Prostate gland (tissue), 2 donors: ENCODE measurements at regions not wholly inside any gene's neighbourhood (a gene's known extent, or its start where the extent isn't known, plus 50 kb on each side); places are given as distances from the start of the nearest gene placed in this dataset.

Source experiments
- DNase-seq: peaks from one replicate; pipeline ENCODE4 v3.0.0-alpha.2; 2019; ENCODE audit warnings: low spot score
- H3K27ac ChIP-seq, 2 donors: fragments of 200-600 bp; sonication (generic); 2 replicates each; pipeline ENCODE4 v1.5.1; 2017 to 2019
- H3K27me3 ChIP-seq: fragments of 200-600 bp; sonication (generic); replicated peaks from 2 replicates; pipeline ENCODE4 v1.5.1; 2019; ENCODE audit not compliant: insufficient read depth
- H3K36me3 ChIP-seq, 2 donors: fragments of 200-600 bp; sonication (generic); 1 replicate in 1 of 2; 2 replicates in 1 of 2; pipeline versions ENCODE4 v1.5.1 to v1.8.1; 2017 to 2019
- H3K4me1 ChIP-seq: fragments of 200-600 bp; sonication (generic); replicated peaks from 2 replicates; pipeline ENCODE4 v1.5.1; 2019
- H3K4me3 ChIP-seq, 2 donors: fragments of 200-600 bp; sonication (generic); 2 replicates each; pipeline ENCODE4 v1.5.1; 2017 to 2019
- H3K9me3 ChIP-seq: fragments of 200-600 bp; sonication (generic); 2 replicates; pipeline ENCODE4 v1.5.1; 2017
- POLR2A ChIP-seq: fragments of 450-650 bp; IDR thresholded peaks from one replicate; pipeline ENCODE4 v1.6.1; 2016; ENCODE audit warnings: antibody characterized with exemption, mild to moderate bottlenecking
- POLR2AphosphoS5 ChIP-seq: sonication (generic); formaldehyde crosslinking; IDR thresholded peaks from one replicate; pipeline ENCODE4 v1.6.1; 2017; ENCODE audit warnings: antibody characterized with exemption
- WGBS: methylation state at CpG from one replicate; pipeline ENCODE4 v1.1.5; 2018; 5-methylcytosine and 5-hydroxymethylcytosine counted together
- intact Hi-C: fragments of 100-400 bp; cut with DNase I; formaldehyde crosslinking; loops from one replicate; pipeline ENCODE4 v1.14.2; 2022
- TF ChIP-seq, protein P1 (sequence below), 4 experiments: fragments of 200-600 bp in 2 of 4; fragments of 450-650 bp in 2 of 4; sonication (generic) in 2 of 4; IDR thresholded peaks; 1 replicate in 3 of 4; 2 replicates in 1 of 4; pipeline ENCODE4 v1.5.1; 2016 to 2019; ENCODE audit warnings: antibody characterized with exemption in 4 of 4, mild to moderate bottlenecking in 2 of 4, moderate library complexity in 2 of 4

DNA sequence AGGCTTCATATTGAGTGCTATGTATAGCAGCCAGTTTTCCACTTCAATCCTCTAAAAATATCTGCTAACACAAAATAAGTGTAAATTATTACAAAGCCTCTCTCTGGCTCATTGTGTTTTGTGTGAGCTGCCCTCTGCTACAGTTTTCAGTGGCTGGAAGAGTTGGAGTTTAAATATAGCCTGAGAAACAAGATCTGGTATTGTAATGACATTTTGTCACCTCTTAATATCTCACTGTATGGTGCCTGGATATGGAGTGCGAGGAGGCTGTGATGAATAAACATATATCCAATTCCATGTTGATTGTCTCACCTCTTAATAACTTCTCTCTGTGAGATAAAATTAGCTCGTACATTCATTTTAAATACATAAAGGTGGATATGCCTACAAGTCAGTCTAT, 269.7 kb downstream of the FLRT2 start:
- WGBS: 92% methylated on average over 2 of the region's 2 CpGs

DNA sequence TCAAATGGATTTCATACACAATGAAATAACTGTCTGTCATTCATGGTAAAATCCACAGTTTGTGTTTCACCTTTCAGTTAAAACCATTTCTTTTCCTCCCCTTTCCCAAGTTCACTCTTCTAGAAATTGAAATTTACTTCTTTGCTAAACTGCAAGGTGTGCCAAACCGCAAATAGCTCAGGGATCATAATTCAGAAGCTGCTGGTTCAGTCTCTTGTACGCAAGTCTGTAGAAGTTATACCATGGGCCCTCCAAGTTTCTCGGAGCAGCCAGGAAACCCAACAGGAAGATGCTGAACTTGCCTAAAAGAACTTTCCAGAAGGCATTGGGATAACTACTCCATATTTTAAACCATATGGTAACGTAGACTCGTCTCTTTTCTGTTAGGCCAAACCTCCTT, 268.9 kb downstream of the FLRT2 start:
- TF ChIP-seq POLR2A: no peak
- TF ChIP-seq POLR2AphosphoS5: no peak
- TF ChIP-seq, protein P1, sequence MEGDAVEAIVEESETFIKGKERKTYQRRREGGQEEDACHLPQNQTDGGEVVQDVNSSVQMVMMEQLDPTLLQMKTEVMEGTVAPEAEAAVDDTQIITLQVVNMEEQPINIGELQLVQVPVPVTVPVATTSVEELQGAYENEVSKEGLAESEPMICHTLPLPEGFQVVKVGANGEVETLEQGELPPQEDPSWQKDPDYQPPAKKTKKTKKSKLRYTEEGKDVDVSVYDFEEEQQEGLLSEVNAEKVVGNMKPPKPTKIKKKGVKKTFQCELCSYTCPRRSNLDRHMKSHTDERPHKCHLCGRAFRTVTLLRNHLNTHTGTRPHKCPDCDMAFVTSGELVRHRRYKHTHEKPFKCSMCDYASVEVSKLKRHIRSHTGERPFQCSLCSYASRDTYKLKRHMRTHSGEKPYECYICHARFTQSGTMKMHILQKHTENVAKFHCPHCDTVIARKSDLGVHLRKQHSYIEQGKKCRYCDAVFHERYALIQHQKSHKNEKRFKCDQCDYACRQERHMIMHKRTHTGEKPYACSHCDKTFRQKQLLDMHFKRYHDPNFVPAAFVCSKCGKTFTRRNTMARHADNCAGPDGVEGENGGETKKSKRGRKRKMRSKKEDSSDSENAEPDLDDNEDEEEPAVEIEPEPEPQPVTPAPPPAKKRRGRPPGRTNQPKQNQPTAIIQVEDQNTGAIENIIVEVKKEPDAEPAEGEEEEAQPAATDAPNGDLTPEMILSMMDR (IDR thresholded peaks at IDR 0.05): no peak
- WGBS: 76% methylated on average over 5 of the region's 5 CpGs
- H3K27me3 ChIP-seq: no peaks in the 10 kb centered on the region
- H3K4me3 ChIP-seq: no peak overlapping the region
- intact Hi-C loops: no loop called here
- H3K27ac ChIP-seq: no peak overlapping the region
- no peak for DNase-seq
- no peaks in the 10 kb centered on the region for H3K9me3 ChIP-seq
- H3K4me1 ChIP-seq: no peaks in the 10 kb centered on the region
- H3K36me3 ChIP-seq: no peaks in the 10 kb centered on the region

More for the DNA sequence above, 269.7 kb downstream of the FLRT2 start:
- DNase-seq: no peak
- TF ChIP-seq POLR2AphosphoS5 (no peak), POLR2A (no peak)
- TF ChIP-seq, protein P1 (IDR thresholded peaks at IDR 0.05): no peak
- Histone ChIP-seq H3K36me3 (no peaks in the 10 kb centered on the region), H3K27ac (no peak overlapping the region), H3K9me3 (no peaks in the 10 kb centered on the region), H3K4me3 (no peak overlapping the region), H3K27me3 (no peaks in the 10 kb centered on the region), H3K4me1 (no peaks in the 10 kb centered on the region)
- intact Hi-C loops: no loop called here

DNA sequence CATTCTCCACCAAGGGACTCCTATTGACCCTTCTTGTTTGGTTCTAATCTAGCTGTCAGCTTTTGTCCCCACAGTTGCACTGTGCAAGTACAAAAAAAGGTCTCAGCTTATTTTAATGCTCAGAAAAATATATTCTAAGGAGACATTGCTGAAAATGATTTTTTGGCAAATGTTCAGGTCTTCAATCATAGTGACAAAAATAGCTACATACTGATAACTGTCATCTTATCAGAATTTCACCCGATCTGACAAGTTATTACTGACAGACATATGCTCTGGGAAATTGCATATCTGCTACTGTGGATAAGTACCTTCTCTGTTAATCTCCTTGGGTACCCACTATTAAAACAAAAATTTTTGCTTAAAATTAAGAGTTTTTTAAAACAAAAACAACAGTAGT, 263.6 kb downstream of the FLRT2 start:
- Histone ChIP-seq H3K27me3 (no peaks in the 10 kb centered on the region), H3K9me3 (no peaks in the 10 kb centered on the region), H3K36me3 (no peaks in the 10 kb centered on the region), H3K4me1 (no peaks in the 10 kb centered on the region), H3K4me3 (no peak overlapping the region), H3K27ac (no peak overlapping the region)
- no peak for DNase-seq
- intact Hi-C loops: no loop called here
- no peak for TF ChIP-seq POLR2A
- TF ChIP-seq POLR2AphosphoS5: no peak
- TF ChIP-seq, protein P1 (IDR thresholded peaks at IDR 0.05): no peak
- 83% methylated on average over 1 of the region's 1 CpG for WGBS

DNA sequence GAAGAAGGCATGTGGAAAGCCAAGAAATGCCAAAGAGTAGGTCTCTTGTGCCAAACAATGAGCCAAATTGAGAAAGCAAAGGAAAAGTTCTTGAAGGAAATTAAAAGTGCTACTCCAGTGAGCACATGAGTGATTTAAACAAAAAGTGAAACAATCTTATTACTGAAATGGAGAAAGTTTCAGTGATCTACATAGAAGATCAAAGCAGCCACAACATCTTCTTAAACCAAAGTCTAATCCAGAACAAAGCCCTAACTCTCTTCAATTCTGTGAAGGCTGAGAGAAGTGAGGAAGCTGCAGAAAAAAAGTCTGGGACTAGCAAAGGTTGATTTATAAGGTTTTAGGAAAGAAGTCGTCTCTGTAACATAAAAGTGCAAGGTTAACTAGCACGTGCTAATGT, 259.6 kb downstream of the FLRT2 start:
- no peak for DNase-seq
- Histone ChIP-seq H3K9me3 (no peaks in the 10 kb centered on the region), H3K4me1 (no peaks in the 10 kb centered on the region), H3K27me3 (no peaks in the 10 kb centered on the region), H3K4me3 (no peak overlapping the region), H3K36me3 (no peaks in the 10 kb centered on the region), H3K27ac (no peak overlapping the region)
- 76% methylated on average over 2 of the region's 2 CpGs for WGBS
- TF ChIP-seq POLR2A (no peak), POLR2AphosphoS5 (no peak)
- TF ChIP-seq, protein P1 (IDR thresholded peaks at IDR 0.05): no peak
- intact Hi-C loops: no loop called here

DNA sequence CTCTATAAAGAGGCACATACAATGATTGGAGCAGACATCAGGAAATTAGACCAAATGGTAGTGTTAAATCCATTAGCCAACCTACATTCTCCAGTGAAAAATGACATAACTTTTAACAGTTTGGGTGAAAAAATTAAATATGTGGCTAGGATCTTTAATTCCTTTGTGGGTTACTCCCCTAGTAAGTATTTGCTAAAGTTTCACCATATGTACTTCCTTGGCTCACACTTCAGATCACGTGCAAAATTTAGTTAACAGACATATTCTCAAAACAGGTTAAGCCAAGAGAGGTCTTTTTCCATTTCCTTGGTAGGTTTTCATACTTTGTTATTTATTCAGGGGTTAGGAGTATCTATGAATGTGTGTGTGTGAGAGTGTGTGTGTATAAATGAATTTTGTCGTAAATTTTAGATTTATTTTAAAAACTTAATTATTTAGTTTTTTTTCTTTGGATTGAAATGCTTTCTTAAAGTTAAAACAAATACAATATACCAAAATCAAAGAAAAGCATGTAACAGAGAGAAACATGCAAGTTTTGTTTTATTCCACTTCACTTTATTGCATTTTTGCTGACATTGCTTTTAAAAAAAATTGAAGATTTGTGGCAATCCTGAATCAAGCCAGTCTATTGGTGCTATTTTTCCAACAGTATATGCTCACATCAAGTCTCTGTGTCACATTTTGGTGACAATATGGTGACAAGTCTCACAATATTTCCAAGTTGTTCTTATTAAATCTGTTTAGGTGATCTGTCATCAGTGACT, 258.7 kb downstream of the FLRT2 start:
- 77% methylated on average over 2 of the region's 2 CpGs for WGBS
- TF ChIP-seq, protein P1 (IDR thresholded peaks at IDR 0.05): no peak
- TF ChIP-seq POLR2A: no peak
- TF ChIP-seq POLR2AphosphoS5: no peak
- Histone ChIP-seq H3K27me3 (no peaks in the 10 kb centered on the region), H3K9me3 (no peaks in the 10 kb centered on the region), H3K36me3 (no peaks in the 10 kb centered on the region), H3K4me3 (no peak overlapping the region), H3K27ac (no peak overlapping the region), H3K4me1 (no peaks in the 10 kb centered on the region)
- DNase-seq: no peak
- intact Hi-C loops: no loop called here
